NCI-H2081 (cell line): ENCODE measurements at regions not wholly inside any gene's neighbourhood (a gene's known extent, or its start where the extent isn't known, plus 50 kb on each side); places are given as distances from the start of the nearest gene placed in this dataset.
"Not testable (repeated sequence)": the region's sequence is repeated elsewhere in the genome, so short reads cannot be mapped to it uniquely, and the experiment has no call there.

Experiments
- DNase-seq, 2 experiments: peaks; one replicate each; lab custom pipeline; 2025; lab: John Stamatoyannopoulos, UW

DNA sequence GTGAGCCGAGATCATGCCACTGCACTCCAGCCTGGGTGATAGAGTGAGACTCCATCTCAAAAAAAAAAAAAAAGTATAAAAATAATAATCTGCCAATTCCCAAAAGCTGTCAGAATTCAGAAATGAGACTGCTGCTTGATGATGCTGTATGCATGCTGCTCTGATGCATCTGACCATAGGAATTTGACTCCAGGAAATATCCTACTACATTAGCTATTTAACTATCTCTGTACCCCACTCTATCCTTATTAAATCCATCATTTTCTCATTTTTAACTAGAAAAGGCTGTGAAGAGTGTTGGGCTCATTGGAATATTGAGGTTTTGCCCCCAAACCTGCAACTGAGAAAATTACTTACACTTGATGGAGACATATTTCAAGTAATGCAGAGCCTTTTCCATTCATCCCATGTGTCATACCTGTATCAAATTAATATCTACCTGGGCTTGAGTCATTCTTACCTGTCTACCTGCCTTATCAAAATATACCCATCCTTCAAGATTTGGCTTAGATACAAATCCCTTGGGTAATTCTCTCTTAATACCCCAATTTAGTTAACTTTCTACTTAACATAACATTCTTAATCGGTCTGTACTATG lies 135.2 kb upstream of the PREP start:
- DNase-seq, result no peak

GRCh38 chr6:105536961-105537360 lies 134.1 kb upstream of the PREP start:
- no peak for DNase-seq

DNA sequence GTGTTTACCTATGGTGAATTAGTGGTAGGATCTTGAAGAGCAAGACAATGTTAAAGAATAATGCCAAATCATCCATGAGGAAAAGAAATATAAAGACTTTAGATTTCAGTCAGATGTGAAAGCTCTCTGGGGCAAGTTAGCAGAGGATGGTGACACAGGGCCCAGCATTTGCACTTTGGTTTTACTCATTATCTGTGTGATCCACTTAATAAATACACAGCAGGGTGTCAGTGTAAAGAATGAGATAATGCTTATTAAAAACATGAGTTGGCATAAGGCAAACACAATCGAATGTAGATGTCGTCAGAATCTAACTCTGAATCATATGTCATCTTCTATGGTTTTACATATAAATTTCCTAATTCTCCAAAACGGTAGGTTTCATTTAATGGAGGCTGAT lies 130.4 kb upstream of the PREP start:
- no peak for DNase-seq

- DNase-seq, result no peak
Measured at GRCh38 chr6:105526225-105526872, 123.5 kb upstream of the PREP start.

DNA sequence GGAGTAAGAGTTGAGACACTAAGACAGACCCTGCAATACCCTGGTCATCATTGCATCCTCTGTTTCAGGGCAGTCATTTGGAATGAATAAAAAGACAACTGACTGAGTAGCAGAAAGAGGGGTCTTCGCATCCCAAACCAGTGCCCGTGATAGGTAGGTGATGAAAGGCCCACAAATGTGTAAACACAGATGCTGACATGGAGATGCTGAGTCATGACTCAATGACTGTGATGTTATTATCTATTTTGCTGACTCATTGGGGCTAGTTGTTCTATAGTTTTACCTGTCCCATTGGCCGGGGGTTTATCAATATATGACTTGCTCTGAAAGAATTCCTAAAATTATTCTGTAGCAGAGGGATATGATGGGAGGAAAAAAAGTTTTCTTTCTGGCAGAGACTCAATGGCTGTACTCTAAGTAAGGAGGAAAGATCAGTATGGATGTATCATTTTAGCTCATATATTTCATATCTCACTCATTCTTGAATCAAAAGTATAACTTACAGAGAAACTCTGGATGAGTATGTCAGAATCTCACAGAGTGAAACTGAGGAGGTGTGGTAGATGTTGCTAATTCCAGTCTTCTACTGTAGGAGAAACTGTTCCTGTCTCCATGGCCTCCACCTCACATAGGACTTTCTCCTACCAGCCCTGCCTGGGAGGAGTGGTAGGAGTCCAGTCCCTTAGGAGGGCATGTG lies 119.9 kb upstream of the PREP start:
- no peak for DNase-seq

DNA sequence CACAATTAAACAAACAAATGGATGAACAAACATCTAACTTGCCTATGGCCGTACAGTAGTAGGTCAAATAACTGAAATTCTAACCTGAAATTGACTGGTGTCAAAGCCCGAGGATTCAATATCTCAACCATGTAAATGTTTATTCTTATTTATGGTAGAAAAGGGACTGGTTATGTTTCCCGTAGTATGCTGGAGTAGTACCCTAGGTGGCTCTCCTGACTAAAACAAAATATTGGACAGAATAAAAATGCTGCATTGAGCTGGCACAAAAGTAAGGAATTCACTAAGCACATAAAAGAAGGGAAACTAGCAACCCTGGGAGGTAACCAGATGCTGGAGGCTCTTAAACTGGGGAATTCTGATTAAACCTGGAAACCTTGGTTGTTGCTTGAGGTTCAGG lies 117.1 kb upstream of the PREP start:
- no peak for DNase-seq

GRCh38 chr6:105518993-105519392 lies 116.1 kb upstream of the PREP start:
- DNase-seq, result not testable (repeated sequence)

- no peak for DNase-seq
Measured at GRCh38 chr6:105515054-105515453, 112.2 kb upstream of the PREP start.

DNA sequence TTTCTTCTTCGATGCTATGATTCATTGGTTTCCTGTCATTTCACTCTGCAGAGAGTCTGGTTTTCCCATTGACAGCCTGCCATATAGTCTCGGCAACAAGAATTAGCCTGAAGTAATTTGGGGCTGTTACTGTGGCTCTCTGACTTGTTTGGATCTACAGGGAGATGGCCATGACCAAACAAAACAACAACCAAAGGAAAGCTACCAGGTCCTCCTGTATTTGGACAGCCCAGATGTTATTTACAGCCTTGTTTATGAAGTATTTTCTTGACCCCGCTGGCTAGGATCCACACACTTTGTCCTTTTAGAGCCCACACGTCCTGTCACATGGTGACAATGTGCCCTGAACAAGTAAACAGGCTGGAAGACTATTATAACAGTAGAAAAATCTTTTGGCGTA lies 111.4 kb upstream of the PREP start:
- no peak for DNase-seq

DNA sequence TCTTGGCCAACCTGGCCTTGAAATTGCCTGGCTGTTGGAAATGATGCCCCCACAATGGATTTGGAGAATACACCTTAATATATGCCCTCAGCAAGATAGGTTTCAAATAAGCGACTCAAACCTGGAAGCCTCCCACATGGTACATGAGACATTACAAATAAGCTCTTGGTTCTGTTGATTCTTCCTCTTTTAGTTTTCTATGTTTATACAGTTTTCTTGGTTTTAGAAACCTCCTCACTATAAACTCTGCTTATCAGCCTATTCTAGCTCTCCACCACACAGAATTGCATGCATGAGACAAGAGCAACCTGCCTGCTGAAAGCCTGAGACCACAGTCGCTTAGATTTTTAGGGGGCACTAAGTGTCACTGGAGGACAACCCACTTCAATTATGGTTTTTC lies 108.8 kb upstream of the PREP start:
- no peak for DNase-seq

GRCh38 chr6:105510746-105511145 lies 107.9 kb upstream of the PREP start:
- DNase-seq, result no peak

DNA sequence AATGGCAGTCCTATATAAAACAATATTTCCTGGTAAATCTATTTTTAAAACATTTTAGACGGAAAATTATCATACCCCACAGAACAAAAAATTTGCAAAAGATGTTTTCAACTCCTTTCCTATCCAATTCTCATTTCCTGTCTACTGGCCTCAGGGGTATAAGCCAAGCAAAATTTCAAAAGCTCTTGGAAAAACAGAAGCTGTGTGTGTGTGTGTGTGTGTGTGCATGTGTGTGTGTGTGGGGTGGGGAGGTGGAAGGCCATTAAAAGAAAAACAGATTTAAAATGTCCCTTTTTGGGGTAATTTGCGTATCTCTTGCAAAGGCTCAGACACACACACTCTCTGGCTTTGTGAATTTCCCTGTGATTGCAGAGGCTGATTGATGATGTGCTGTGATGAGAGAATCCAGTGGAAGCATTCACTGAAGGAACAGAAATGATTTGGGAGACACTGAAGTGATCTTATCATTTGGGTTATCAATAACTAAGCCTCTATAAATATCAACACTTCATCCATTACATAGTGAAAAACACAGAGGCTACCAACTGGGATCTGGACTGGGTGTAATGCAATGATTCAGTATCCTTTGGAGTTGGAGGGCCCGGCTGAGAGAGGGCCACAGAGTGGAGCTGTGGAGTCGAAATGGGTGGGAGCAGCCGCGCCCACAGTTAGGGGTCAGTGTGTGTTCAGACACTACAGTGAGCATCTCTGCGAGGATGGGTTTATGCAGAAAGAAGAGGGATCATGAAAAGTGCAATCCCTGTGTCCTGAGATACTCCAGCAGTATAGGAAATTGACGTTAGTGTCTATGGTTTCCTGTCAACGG lies 106.8 kb upstream of the PREP start:
- DNase-seq, result no peak

DNA sequence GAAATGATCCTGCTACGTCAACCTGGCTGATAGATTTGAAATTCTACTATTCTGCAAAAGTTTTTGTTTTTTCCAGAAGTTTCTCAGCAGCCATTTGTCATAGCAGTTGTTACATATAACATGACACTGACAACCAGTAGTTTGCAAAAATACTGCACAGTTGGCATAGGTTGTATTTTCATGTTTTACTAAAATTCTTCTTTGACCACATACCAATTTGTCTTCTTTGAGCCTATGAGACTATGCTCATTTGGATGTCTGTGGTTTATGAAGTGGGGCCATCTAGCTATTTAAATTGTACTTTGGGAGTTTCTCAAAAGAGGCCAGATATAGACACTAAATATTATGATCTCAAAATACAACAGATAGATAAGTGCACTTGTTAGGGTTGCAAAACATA lies 104.9 kb upstream of the PREP start:
- no peak for DNase-seq

DNA sequence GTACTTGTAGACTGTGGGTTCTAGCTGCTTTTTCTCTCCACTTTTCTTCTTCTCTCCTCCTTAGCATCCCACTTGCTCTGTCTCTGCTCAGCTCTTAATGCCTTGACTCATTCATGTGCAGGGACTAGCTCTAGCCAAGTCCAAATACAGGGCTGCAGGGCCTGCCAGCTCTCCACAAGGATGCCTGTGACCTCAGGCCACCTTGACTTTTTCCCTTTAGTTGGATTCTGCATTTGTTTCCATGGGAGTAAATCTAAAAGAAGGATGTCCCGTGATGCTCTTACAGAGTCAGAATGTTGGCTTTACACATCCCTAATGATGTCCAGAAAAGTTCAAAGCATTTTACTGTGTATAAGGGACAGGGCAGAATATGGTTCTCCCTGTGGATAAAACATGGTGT lies 101.8 kb upstream of the PREP start:
- no peak for DNase-seq

DNA sequence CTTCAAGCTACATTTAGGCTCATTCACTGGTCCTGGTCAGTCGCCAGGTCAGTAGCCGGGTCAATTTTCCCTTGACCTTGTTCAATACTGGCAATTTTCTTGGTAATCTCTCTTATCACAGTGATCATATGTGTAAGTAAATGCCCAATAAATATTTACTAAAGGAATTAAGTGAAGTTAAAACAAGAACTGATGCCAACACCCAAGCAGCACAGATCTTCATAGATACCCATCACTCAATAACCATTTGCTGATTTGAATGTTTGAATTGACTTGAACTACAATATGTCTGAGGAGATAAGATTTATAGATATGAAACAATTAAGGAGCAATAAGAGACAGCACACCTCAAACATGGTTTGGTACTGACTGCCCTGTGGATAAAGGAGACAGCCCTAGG lies 100.8 kb upstream of the PREP start:
- no peak for DNase-seq

GRCh38 chr6:105501826-105502344 lies 99.0 kb upstream of the PREP start:
- no peak for DNase-seq

DNA sequence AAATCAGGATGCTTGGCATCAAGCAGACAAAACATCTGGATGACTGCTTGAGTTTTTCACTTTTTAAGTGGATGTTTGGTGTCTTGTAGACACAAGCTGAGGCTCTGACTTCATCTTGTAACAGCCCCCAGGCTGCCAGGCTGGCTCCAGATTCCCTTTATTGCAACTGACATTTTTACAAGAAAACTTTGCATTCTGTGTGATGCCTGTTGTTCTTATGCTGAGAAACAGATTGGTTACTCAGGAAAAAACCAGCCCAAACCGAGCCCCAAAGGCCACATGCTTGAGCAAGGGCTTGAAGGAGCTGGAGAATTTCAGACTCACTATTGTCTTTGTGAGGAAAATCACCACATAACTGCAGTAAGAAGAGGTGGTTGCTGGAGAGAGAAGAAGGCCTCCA lies 98.4 kb upstream of the PREP start:
- no peak for DNase-seq

- DNase-seq, result no peak
Measured at GRCh38 chr6:105500693-105501092, 97.8 kb upstream of the PREP start.

DNA sequence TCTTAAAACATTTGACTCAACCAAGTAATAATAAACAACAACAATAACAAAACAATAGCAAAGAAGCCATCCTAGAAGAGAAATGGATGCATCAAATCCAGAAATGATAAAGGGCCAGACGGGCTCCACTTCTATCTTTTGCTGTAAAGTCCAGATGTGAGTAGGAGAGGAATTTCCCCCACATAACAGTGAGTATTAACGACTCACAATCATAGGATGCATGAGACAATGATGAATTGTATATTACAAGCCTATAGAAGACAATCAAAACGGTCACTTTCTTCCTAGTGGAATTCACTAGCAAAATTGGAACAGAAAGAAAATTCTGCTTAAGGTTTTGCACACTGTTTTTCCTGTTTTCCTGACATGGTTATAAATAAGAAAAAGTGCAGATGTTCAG lies 97.0 kb upstream of the PREP start:
- DNase-seq, result no peak

GRCh38 chr6:105499136-105499870 lies 96.4 kb upstream of the PREP start:
- no peak for DNase-seq

DNA sequence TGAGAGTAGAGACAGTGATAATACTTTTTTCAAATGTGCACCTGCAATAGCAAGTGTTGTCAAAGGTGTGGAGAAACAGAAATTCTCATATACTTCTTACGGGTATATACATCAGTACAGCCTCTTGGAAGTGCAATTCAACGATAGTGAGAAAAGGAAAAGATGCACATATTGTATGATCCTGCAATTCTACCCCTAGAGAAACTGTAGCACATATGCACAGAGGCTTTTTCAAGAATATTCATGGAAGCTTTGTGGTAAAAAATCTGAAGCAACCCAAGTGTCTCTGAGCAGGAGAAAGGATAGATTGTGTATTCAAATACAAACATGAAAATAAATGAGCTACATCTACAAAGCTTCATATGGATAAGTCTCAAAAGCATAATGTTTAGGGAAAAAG lies 94.7 kb upstream of the PREP start:
- DNase-seq, result no peak

DNA sequence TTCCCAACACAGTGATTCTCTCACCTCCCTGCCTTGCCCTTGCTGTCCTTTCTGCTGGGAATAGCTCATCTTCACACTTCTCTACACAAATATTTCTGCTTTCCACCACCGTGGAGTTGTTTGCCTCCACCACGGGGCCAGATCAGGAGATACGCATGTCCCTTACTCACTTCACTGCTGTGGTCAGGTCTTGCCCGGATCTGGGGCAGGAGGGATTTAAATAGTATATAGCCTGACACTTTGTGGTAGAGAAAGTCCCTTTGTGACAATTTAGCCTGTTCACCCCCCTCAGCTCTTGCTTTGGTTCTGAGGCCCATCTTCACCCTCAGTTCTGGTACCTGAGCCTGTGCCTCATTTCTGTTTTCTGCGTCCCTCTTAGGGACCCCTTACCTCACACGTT lies 92.6 kb upstream of the PREP start:
- no peak for DNase-seq
